Suppressor macrophage (primary cell): ENCODE measurements at regions not wholly inside any gene's neighbourhood (a gene's known extent, or its start where the extent isn't known, plus 50 kb on each side); places are given as distances from the start of the nearest gene placed in this dataset.

Experiments used
- DNase-seq, 4 experiments: peaks; one replicate each; pipeline ENCODE4 v3.0.0-alpha.2; 2020 to 2022

GRCh38 chr10:1854271-1854670, 116.9 kb upstream of the ADARB2 start:
- no peak for DNase-seq

GRCh38 chr10:1853801-1854200, 116.5 kb upstream of the ADARB2 start:
- no peak for DNase-seq

GRCh38 chr10:1852841-1853240, 115.5 kb upstream of the ADARB2 start:
- no peak for DNase-seq

- DNase-seq, result no peak
Measured at GRCh38 chr10:1851762-1852161, 114.4 kb upstream of the ADARB2 start.

- no peak for DNase-seq
Measured at GRCh38 chr10:1850971-1851527, 113.7 kb upstream of the ADARB2 start.

GRCh38 chr10:1847361-1847760, 110.0 kb upstream of the ADARB2 start:
- no peak for DNase-seq

- no peak for DNase-seq
Measured at GRCh38 chr10:1846032-1846431, 108.7 kb upstream of the ADARB2 start.

GRCh38 chr10:1841759-1842158, 104.4 kb upstream of the ADARB2 start:
- no peak for DNase-seq

- no peak for DNase-seq
Measured at GRCh38 chr10:1829712-1830111, 92.4 kb upstream of the ADARB2 start.

GRCh38 chr10:1824928-1825327, 87.6 kb upstream of the ADARB2 start:
- peak in 1 of 4 experiments; percentile 0 for DNase-seq

GRCh38 chr10:1814556-1814955, 77.2 kb upstream of the ADARB2 start:
- no peak for DNase-seq

- peak in 1 of 4 experiments; percentile 2 for DNase-seq
Measured at GRCh38 chr10:1809139-1809741, 71.9 kb upstream of the ADARB2 start.

GRCh38 chr10:1807924-1808323, 70.6 kb upstream of the ADARB2 start:
- no peak for DNase-seq

GRCh38 chr10:1807196-1807595, 69.9 kb upstream of the ADARB2 start:
- no peak for DNase-seq

- DNase-seq, result no peak
Measured at GRCh38 chr10:1802413-1802812, 65.1 kb upstream of the ADARB2 start.

- DNase-seq, result no peak
Measured at GRCh38 chr10:1788401-1788800, 51.1 kb upstream of the ADARB2 start.
